Astrocyte of the spinal cord (primary cell): ENCODE measurements at regions not wholly inside any gene's neighbourhood (a gene's known extent, or its start where the extent isn't known, plus 50 kb on each side); places are given as distances from the start of the nearest gene placed in this dataset.

ENCODE experiments used
- DNase-seq: peaks from one replicate; pipeline ENCODE4 v3.0.0; 2011; ENCODE audit warnings: low read depth, low spot score
- H3K4me3 ChIP-seq: 2 replicates; pipeline ENCODE4 v1.5.1; 2011; ENCODE audit warnings: low read depth, mild to moderate bottlenecking, low read length, moderate library complexity
- in situ Hi-C: cut with HindIII; loops from 2 replicates; pipeline ENCODE4 v1.10.0; 2017; ENCODE audit warnings: low sequenced_read_pairs
- TF ChIP-seq, protein P1 (sequence below): IDR thresholded peaks from 2 replicates; pipeline ENCODE4 v1.5.1; 2012; ENCODE audit warnings: low read depth, mild to moderate bottlenecking, low read length, inconsistent platforms

DNA sequence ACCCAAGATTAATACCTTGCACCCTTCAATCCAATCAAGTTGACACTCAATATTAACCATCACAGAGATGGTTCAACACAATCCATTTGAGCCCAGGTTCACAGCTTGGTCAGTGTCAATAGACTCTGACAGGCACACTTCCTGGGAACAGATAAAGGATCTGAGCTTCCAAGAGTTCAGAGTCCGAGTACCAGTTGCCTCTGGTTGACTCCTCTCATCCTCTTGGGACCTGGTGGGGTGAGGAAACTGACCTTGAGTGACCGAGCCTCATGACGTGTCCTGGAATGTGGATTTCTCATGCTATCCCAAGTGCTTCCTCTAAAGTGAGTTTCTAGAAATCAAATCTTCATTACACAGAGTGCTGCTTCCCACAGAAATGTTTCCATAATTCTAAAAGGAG is 162.0 kb downstream of the CYP26A1 start:
- in situ Hi-C loops, result no loop called here
- TF ChIP-seq, protein P1, sequence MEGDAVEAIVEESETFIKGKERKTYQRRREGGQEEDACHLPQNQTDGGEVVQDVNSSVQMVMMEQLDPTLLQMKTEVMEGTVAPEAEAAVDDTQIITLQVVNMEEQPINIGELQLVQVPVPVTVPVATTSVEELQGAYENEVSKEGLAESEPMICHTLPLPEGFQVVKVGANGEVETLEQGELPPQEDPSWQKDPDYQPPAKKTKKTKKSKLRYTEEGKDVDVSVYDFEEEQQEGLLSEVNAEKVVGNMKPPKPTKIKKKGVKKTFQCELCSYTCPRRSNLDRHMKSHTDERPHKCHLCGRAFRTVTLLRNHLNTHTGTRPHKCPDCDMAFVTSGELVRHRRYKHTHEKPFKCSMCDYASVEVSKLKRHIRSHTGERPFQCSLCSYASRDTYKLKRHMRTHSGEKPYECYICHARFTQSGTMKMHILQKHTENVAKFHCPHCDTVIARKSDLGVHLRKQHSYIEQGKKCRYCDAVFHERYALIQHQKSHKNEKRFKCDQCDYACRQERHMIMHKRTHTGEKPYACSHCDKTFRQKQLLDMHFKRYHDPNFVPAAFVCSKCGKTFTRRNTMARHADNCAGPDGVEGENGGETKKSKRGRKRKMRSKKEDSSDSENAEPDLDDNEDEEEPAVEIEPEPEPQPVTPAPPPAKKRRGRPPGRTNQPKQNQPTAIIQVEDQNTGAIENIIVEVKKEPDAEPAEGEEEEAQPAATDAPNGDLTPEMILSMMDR, result no peak
- DNase-seq, result no peak

DNA sequence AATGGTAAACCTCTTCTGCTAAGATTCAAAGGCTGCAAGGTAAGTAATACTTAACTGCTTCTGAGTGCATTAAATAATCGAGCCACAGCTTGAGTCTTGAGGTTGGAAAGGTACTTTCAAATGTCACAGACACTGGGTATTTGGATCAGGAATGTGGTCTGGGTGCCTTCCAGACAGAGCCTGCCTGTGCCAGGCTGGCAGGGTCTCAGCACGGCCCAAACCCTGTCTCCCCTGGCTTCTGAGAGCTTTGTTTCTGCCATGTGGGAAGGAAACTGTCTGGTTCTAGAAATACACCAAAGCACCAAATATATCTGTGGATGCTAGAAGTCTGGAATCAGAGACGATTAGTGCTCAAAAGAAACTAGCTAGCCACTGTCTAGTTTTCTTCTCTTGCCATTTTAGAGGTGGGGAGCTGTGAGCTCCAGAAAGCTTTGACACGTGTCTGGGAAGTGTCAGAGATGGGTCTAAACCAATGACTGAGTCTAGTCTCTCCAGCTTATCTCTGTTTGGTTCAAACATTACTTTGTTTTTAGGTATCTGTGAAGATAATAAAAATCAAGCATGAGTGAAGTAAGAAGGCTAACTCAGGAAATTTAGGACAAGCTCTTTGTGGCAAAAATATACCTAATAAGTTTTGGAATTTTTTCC is 162.8 kb downstream of the CYP26A1 start:
- no peak overlapping the region for H3K4me3 ChIP-seq
- TF ChIP-seq, protein P1, result no peak
- DNase-seq, result no peak
- in situ Hi-C loops, result no loop called here

More for the DNA sequence above, 162.0 kb downstream of the CYP26A1 start:
- H3K4me3 ChIP-seq, result no peak overlapping the region

DNA sequence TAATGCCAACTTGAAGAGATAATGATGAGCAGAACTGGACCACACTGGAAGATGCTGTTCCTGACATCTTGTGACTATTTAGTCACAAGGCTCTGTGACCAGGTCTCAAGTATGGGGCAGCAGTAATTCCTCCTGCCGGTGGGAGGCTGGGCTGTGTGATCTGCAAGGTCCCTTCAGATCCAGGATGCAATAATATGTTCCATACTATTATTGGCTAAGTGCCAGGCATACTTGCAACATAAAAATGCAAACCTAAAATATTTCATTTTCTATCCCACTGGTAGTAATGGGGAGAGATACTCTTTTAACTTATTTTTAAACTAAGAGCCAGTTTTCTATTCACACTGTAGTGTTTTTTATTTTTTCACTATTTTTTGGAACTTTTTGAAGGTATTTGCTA is 171.5 kb downstream of the CYP26A1 start:
- DNase-seq, result no peak
- in situ Hi-C loops, result no loop called here
- no peak overlapping the region for H3K4me3 ChIP-seq
- TF ChIP-seq, protein P1, result no peak

DNA sequence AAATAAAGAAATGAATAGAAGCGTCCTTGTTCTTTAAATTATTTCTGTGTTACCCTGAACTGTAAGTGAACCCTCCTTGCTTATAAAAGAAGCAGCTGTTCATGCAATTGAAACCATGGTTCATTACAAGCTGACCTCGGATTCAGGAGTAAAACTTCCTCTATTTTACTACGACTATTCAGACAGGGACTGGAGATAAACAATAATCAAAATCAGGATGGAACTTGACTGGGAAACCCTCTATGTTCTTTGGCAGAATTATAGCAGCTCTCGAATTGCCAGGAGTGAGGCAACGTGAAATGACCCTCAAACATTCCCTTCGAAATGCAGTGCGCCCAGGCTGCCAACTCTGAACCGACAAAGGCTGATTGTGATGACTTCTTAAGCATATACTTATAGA is 172.1 kb downstream of the CYP26A1 start:
- in situ Hi-C loops, result no loop called here
- DNase-seq, result no peak
- TF ChIP-seq, protein P1, result no peak
- H3K4me3 ChIP-seq, result no peak overlapping the region

DNA sequence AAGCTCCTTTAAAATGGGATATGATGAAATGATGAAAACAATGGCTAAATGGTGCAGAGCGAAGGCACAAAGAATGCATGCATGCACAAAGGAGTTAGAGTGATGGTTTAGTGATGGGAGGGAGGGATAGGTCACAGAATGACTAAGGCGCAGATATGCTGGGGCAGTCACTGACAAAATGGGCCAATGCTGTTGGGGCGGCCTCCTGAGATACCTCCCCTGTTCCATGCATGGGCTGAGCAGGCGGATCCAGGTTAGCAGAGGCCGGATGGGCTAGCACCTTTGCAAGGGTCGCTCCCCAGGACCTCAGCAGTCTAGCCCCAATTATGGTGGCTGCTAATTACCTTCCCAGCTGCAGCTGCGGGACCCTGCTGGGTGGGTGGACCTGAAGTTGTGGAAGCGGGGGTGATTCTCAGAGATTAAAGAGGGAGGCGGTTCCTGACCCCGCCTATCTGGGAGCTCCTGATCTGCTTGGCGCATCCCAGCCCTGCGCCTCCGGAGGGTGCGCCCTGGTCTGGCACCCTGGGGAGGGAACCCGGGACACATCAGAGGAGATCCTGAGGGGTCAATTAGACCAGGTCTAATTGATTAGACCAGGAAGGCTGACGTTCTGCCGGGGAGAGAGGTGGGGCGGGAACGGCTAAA is 175.0 kb downstream of the CYP26A1 start:
- no peak overlapping the region for H3K4me3 ChIP-seq
- TF ChIP-seq, protein P1, result no peak
- no peak for DNase-seq
- in situ Hi-C loops, result no loop called here

DNA sequence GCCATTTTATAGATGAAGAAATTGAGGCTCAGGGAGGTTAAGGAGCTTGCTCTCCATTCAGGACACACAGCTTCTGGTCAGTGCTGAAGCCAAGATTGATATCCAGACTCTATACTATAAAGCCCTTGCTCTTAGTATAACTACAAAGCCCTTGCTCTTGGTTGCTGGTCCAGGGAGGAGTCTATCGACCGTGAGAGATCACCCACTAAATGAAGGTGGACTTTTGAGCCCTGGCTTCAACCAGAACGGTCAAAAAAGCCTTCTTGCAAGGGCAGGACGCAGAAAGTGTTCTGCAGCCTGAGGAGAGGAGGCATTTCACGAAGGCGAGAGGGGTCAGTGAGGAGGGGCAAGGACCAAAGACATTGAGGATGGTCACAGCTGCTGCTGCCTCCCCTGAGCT is 176.3 kb downstream of the CYP26A1 start:
- TF ChIP-seq, protein P1, result no peak
- no peak for DNase-seq
- H3K4me3 ChIP-seq, result no peak overlapping the region
- in situ Hi-C loops, result no loop called here
